Muscle layer of duodenum (tissue), 2 donors: ENCODE measurements at regions not wholly inside any gene's neighbourhood (a gene's known extent, or its start where the extent isn't known, plus 50 kb on each side); places are given as distances from the start of the nearest gene placed in this dataset.

Source experiments
- H3K27ac ChIP-seq: one replicate; pipeline ENCODE4 v1.7.0; 2013; ENCODE audit warnings: mild to moderate bottlenecking, low read length
- H3K27me3 ChIP-seq: one replicate; pipeline ENCODE4 v1.7.0; 2013; ENCODE audit warnings: low read depth, mild to moderate bottlenecking, control low read depth, low read length
- H3K36me3 ChIP-seq, 2 donors: one replicate each; pipeline ENCODE4 v1.7.0; 2013; ENCODE audit warnings: low read length in 2 of 2, control low read depth in 1 of 2, mild to moderate bottlenecking in 1 of 2; ENCODE audit not compliant: insufficient read depth in 2 of 2, control insufficient read depth in 1 of 2
- H3K4me1 ChIP-seq, 2 donors: one replicate each; pipeline ENCODE4 v1.7.0; 2013; ENCODE audit warnings: low read length in 2 of 2, mild to moderate bottlenecking in 2 of 2, control low read depth in 1 of 2, moderate library complexity in 1 of 2; ENCODE audit not compliant: insufficient read depth in 2 of 2, control insufficient read depth in 1 of 2
- H3K4me3 ChIP-seq, 2 donors: one replicate each; pipeline ENCODE4 v1.7.0; 2013; ENCODE audit warnings: low read length in 2 of 2, low read depth in 1 of 2, mild to moderate bottlenecking in 1 of 2
- H3K9me3 ChIP-seq, 2 donors: one replicate each; pipeline ENCODE4 v1.7.0; 2013; ENCODE audit warnings: low read length in 2 of 2, control low read depth in 1 of 2, mild to moderate bottlenecking in 1 of 2; ENCODE audit not compliant: control insufficient read depth in 1 of 2
- donor health status: healthy.

DNA sequence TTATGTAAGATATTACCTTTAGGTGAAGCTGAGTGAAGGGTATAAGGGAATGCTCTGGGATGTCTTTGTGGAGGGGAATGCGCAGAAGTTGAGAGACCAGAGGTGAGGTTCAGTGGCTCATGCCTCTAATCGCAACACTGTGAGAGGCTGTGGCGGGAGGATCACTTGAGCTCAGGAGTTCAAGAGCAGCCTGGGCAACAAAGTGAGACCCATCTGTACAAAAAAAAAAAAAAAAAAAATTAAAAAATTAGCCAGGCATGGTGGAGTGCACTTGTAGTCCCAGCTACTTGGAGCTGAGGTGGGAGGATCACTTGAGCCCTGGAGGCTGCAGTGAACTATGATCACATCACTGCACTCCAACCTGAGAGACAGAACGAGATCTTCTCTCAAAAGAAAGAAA lies 57.3 kb upstream of the SP3 start:
- no peaks in the 10 kb centered on the region for H3K27me3 ChIP-seq
- H3K9me3 ChIP-seq = no peaks in the 10 kb centered on the region
- H3K4me1 ChIP-seq = peaks cover 3 to 23% of the 10 kb centered on the region in 2 donors
- no peak overlapping the region for H3K27ac ChIP-seq
- H3K36me3 ChIP-seq = no peaks in the 10 kb centered on the region
- no peak overlapping the region for H3K4me3 ChIP-seq

DNA sequence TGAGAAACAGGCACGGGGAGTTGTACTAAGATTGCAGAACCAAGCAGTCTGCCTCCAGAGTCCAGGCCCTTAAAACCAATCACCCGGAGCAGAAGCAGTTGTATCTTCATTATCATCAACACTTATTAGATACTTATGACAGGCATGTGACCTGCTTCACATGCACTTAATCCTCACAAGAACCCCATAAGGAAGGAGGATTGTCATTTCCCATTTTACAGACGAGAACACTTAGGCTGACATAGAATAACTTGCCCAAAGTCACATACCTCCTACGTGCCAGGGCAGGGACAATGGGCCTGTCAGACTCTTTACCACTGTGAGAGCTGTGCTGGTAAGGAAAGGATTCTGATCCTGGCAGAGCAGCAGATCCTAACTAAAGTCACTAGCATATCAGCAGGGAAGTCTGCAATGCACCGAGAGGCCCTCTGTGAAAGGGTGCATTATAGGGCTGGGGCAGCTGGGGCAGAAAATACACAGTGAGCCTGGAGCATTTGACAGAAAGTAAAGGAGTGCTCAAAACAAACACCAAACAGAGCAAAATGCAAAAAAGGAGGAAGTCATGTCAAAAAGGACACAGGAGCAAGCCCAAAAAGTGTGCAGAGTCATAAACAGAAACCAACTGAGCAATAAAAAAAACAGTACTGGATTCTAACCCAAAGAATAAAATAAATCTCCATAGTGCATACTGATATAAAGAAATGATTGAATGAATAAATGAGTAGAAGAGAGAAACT lies 55.9 kb upstream of the SP3 start:
- Histone ChIP-seq H3K4me3 (peak overlapping the region in 1 of 2 donors; percentile 5), H3K27ac (no peak overlapping the region), H3K36me3 (no peaks in the 10 kb centered on the region), H3K4me1 (peaks cover 3 to 20% of the 10 kb centered on the region in 2 donors), H3K27me3 (no peaks in the 10 kb centered on the region), H3K9me3 (no peaks in the 10 kb centered on the region)

DNA sequence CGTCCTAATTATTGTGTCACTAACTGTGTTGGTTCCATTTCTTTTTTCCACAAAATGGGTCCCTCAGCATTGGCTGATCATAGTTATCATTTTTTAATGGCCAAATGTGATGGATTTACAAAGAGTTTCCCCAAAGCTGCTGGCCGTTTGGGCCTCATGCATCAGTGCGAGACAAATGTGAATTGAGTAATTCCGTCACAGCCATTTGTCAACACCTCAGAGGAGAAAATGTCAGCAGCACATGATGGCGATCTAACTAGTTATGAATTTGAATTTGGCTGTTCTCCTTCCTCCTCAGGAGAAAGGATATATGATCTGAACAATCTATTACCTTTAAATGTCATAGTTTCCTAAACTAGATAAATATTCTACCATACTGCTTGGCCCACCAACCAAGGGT lies 54.9 kb upstream of the SP3 start:
- peaks cover 3 to 16% of the 10 kb centered on the region in 2 donors for H3K4me1 ChIP-seq
- no peaks in the 10 kb centered on the region for H3K36me3 ChIP-seq
- H3K4me3 ChIP-seq = no peak overlapping the region
- H3K27ac ChIP-seq = no peak overlapping the region
- no peaks in the 10 kb centered on the region for H3K27me3 ChIP-seq
- no peaks in the 10 kb centered on the region for H3K9me3 ChIP-seq

DNA sequence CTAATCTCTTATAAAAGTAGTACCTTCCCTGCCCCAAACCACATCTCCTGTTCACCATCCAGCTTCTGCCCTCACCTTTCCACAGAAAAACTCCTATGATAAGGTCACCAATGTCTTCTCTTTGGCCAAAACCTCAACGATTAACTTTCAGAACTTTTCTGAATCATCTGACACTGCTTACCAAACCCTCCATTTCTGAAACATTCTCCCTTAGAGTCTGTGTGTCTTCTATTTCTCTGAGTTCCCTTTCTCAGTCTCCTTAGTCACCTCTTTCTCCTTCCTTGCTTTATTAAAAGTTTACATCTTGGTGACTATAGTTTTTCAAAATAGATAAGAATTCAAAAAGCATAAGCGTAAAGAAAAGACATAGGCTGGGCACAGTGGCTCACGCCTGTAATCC lies 51.3 kb upstream of the SP3 start:
- H3K36me3 ChIP-seq = no peaks in the 10 kb centered on the region
- H3K27ac ChIP-seq = no peak overlapping the region
- no peak overlapping the region for H3K4me3 ChIP-seq
- H3K4me1 ChIP-seq = peaks cover 11 to 14% of the 10 kb centered on the region in 2 donors
- H3K27me3 ChIP-seq = no peaks in the 10 kb centered on the region
- H3K9me3 ChIP-seq = no peaks in the 10 kb centered on the region

DNA sequence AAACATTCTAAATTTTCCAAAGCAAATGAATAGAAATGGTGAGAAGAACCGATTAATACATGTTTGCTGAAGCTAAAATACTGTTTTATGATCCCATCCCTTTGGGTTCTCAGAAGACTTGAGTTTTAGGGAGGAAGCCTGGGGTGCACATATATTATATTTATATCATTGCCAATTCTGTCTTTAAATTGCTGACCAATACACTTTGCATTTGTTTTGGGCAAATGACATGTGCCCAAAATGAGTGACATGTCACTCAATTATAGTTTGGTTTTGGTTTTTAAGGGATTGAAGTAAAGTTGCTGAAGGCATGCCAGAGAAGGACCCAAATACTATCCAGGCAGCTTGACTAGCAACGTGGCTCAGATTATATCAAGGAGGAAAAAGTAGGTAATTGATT lies 50.3 kb upstream of the SP3 start:
- no peak overlapping the region for H3K27ac ChIP-seq
- no peak overlapping the region for H3K4me3 ChIP-seq
- H3K9me3 ChIP-seq = no peaks in the 10 kb centered on the region
- H3K27me3 ChIP-seq = no peaks in the 10 kb centered on the region
- no peaks in the 10 kb centered on the region for H3K36me3 ChIP-seq
- peaks cover 8 to 14% of the 10 kb centered on the region in 2 donors for H3K4me1 ChIP-seq
